Keratinocyte (primary cell): ENCODE measurements at regions not wholly inside any gene's neighbourhood (a gene's known extent, or its start where the extent isn't known, plus 50 kb on each side); places are given as distances from the start of the nearest gene placed in this dataset.

Source experiments
- DNase-seq: peaks from one replicate; pipeline ENCODE4 v3.0.0-alpha.2; 2011; ENCODE audit warnings: low read depth, missing footprints, low spot score
- FAIRE-seq: peaks from 2 replicates; lab custom pipeline; 2011; peaks lifted over from hg19 to GRCh38; lab: Jason Lieb, UNC
- H2AFZ ChIP-seq: 2 replicates; pipeline ENCODE4 v1.6.0; 2012; ENCODE audit warnings: low read length, control low read depth, inconsistent platforms; ENCODE audit not compliant: control insufficient read depth
- H3K27ac ChIP-seq: 2 replicates; pipeline ENCODE4 v1.5.1; 2011; ENCODE audit warnings: low read length; ENCODE audit not compliant: control insufficient read depth, insufficient read depth
- H3K27me3 ChIP-seq: 3 replicates; pipeline ENCODE4 v1.6.0; 2011; ENCODE audit warnings: low read length; ENCODE audit not compliant: control insufficient read depth, insufficient read depth; ENCODE audit errors: extremely low read depth
- H3K36me3 ChIP-seq, 2 experiments: 2 replicates in 1 of 2; 3 replicates in 1 of 2; pipeline ENCODE4 v1.5.1; 2011; ENCODE audit warnings: low read length in 2 of 2, mild to moderate bottlenecking in 1 of 2; ENCODE audit not compliant: control insufficient read depth in 2 of 2, insufficient read depth in 2 of 2; ENCODE audit errors: extremely low read depth in 1 of 2
- H3K4me1 ChIP-seq: 3 replicates; pipeline ENCODE4 v1.5.1; 2011; ENCODE audit warnings: low read length; ENCODE audit not compliant: control insufficient read depth, insufficient read depth; ENCODE audit errors: extremely low read depth
- H3K4me2 ChIP-seq: 3 replicates; pipeline ENCODE4 v1.6.0; 2011; ENCODE audit warnings: low read depth, low read length; ENCODE audit not compliant: control insufficient read depth, insufficient read depth; ENCODE audit errors: extremely low read depth
- H3K4me3 ChIP-seq, 3 experiments: fragments of 200-600 bp in 1 of 3; sonication (generic) in 1 of 3; 2 replicates in 2 of 3; 3 replicates in 1 of 3; pipeline ENCODE4 v1.5.1; 2011 to 2016; ENCODE audit warnings: low read length in 3 of 3, mild to moderate bottlenecking in 3 of 3, control low read depth in 2 of 3, inconsistent platforms in 1 of 3, low read depth in 1 of 3, mixed read lengths in 1 of 3, mixed run types in 1 of 3, moderate library complexity in 1 of 3; ENCODE audit not compliant: control insufficient read depth in 2 of 3, insufficient read depth in 2 of 3; ENCODE audit errors: extremely low read depth in 1 of 3
- H3K79me2 ChIP-seq: 2 replicates; pipeline ENCODE4 v1.6.0; 2012; ENCODE audit warnings: low read length; ENCODE audit not compliant: control insufficient read depth, insufficient read depth
- H3K9ac ChIP-seq: 3 replicates; pipeline ENCODE4 v1.6.0; 2011; ENCODE audit warnings: low read length; ENCODE audit not compliant: control insufficient read depth, insufficient read depth; ENCODE audit errors: extremely low read depth
- H3K9me1 ChIP-seq: 3 replicates; pipeline ENCODE4 v1.6.0; 2011; ENCODE audit warnings: low read length; ENCODE audit not compliant: control insufficient read depth, insufficient read depth; ENCODE audit errors: extremely low read depth
- H3K9me3 ChIP-seq: 2 replicates; pipeline ENCODE4 v1.5.1; 2012; ENCODE audit warnings: low read depth, low read length; ENCODE audit not compliant: control insufficient read depth
- H4K20me1 ChIP-seq: 3 replicates; pipeline ENCODE4 v1.6.0; 2011; ENCODE audit warnings: low read length; ENCODE audit not compliant: control insufficient read depth, insufficient read depth; ENCODE audit errors: extremely low read depth
- EZH2 ChIP-seq: IDR thresholded peaks from one replicate; pipeline ENCODE4 v1.6.1; 2012; ENCODE audit warnings: inconsistent platforms, mild to moderate bottlenecking, low read length, moderate library complexity
- dilution Hi-C: fragments of 300-500 bp; cut with MboI; formaldehyde crosslinking; loops from one replicate; pipeline ENCODE4 v1.7.0; 2020; ENCODE audit warnings: low sequenced_read_pairs; ENCODE audit not compliant: extremely low pct_ligation_motif_present
- TF ChIP-seq, protein P1 (sequence below), 3 experiments: IDR thresholded peaks in 1 of 3; conservative IDR thresholded peaks in 1 of 3; optimal IDR thresholded peaks in 1 of 3; 2 replicates in 2 of 3; 3 replicates in 1 of 3; pipeline versions ENCODE3 to v1.5.1; 2011; ENCODE audit warnings: low read length in 3 of 3, mild to moderate bottlenecking in 3 of 3, moderate library complexity in 2 of 3, control low read depth in 1 of 3, inconsistent platforms in 1 of 3; ENCODE audit not compliant: insufficient read depth in 2 of 3; ENCODE audit errors: extremely low read depth in 1 of 3

DNA sequence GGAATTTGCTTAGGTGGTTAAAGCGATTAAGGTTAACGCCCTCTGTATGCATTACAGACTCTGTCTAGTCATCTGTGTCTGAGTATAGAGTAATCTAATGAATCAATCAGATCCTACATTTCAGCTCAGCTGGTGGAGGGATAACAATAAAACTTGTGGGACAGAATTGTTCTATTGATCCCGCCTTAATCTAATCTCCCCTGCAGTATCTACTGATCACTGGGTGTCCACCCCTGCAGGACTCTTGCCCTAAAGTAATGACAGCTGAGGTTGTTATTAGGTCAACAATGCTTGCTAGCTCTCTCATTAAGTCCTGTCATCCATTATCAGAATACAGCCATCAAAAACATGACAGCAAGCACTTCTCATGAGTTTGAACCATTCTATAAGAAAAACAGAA is 462.6 kb upstream of the TMEFF2 start:
- Histone ChIP-seq H2AFZ (no peak overlapping the region), H4K20me1 (no peaks in the 10 kb centered on the region), H3K9me1 (no peaks in the 10 kb centered on the region), H3K79me2 (no peaks in the 10 kb centered on the region), H3K9me3 (no peaks in the 10 kb centered on the region), H3K27ac (no peak overlapping the region), H3K9ac (no peak overlapping the region), H3K4me2 (no peak overlapping the region), H3K4me3 (no peak overlapping the region), H3K27me3 (no peaks in the 10 kb centered on the region), H3K4me1 (no peaks in the 10 kb centered on the region), H3K36me3 (no peaks in the 10 kb centered on the region)
- FAIRE-seq, result no peak
- DNase-seq, result no peak
- TF ChIP-seq, protein P1, sequence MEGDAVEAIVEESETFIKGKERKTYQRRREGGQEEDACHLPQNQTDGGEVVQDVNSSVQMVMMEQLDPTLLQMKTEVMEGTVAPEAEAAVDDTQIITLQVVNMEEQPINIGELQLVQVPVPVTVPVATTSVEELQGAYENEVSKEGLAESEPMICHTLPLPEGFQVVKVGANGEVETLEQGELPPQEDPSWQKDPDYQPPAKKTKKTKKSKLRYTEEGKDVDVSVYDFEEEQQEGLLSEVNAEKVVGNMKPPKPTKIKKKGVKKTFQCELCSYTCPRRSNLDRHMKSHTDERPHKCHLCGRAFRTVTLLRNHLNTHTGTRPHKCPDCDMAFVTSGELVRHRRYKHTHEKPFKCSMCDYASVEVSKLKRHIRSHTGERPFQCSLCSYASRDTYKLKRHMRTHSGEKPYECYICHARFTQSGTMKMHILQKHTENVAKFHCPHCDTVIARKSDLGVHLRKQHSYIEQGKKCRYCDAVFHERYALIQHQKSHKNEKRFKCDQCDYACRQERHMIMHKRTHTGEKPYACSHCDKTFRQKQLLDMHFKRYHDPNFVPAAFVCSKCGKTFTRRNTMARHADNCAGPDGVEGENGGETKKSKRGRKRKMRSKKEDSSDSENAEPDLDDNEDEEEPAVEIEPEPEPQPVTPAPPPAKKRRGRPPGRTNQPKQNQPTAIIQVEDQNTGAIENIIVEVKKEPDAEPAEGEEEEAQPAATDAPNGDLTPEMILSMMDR (optimal IDR thresholded peaks at IDR 0.05 in 1 of 3, IDR thresholded peaks at IDR 0.05 in 1 of 3, conservative IDR thresholded peaks at IDR 0.05 in 1 of 3; ENCODE audit: extremely low read depth in 1 of 3, insufficient read depth in 2 of 3, low read length in 3 of 3), result no peak
- TF ChIP-seq EZH2, result no peak
- dilution Hi-C loops, result no loop called here

DNA sequence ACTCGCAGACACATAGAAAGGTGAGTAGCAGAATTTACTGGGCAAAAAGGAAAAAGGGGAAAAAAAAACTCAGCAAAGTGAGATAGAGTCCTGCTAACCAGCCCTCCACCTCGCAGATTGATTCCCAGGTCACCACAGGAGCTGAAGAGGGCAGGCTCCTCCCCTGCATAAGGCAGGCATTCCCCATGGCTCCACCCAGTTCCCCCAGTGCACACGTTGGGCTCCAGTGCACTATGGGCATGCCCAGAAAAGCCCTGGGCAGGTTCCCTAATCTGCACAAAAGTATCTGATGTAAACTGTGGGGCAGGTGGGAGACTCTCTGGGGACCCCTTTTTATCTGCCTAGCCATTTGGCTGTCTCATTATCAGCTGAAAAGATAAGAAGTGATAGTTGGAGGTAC is 461.2 kb upstream of the TMEFF2 start:
- Histone ChIP-seq H3K9ac (no peak overlapping the region), H3K9me1 (no peaks in the 10 kb centered on the region), H3K27me3 (no peaks in the 10 kb centered on the region), H3K9me3 (no peaks in the 10 kb centered on the region), H3K79me2 (no peaks in the 10 kb centered on the region), H3K4me3 (no peak overlapping the region), H3K27ac (no peak overlapping the region), H3K36me3 (no peaks in the 10 kb centered on the region), H3K4me2 (no peak overlapping the region), H4K20me1 (no peaks in the 10 kb centered on the region), H3K4me1 (no peaks in the 10 kb centered on the region), H2AFZ (no peak overlapping the region)
- FAIRE-seq (no peak), DNase-seq (no peak)
- dilution Hi-C loops, result no loop called here
- TF ChIP-seq EZH2, result no peak
- TF ChIP-seq, protein P1 (optimal IDR thresholded peaks at IDR 0.05 in 1 of 3, IDR thresholded peaks at IDR 0.05 in 1 of 3, conservative IDR thresholded peaks at IDR 0.05 in 1 of 3; ENCODE audit: extremely low read depth in 1 of 3, insufficient read depth in 2 of 3, low read length in 3 of 3), result no peak
